Esophagus (tissue), 2 donors: ENCODE measurements at regions not wholly inside any gene's neighbourhood (a gene's known extent, or its start where the extent isn't known, plus 50 kb on each side); places are given as distances from the start of the nearest gene placed in this dataset.

Source experiments
- H3K27ac ChIP-seq, 2 donors: one replicate each; pipeline ENCODE4 v1.5.1; 2013; ENCODE audit warnings: low read depth in 2 of 2, mild to moderate bottlenecking in 2 of 2, inconsistent platforms in 1 of 2, low read length in 1 of 2, moderate library complexity in 1 of 2
- H3K27me3 ChIP-seq, 2 donors: one replicate each; pipeline ENCODE4 v1.6.1; 2013; ENCODE audit warnings: low read length in 2 of 2, control low read depth in 1 of 2, mild to moderate bottlenecking in 1 of 2; ENCODE audit not compliant: insufficient read depth in 2 of 2, control insufficient read depth in 1 of 2
- H3K36me3 ChIP-seq, 2 donors: one replicate each; pipeline ENCODE4 v1.6.1; 2013; ENCODE audit warnings: low read length in 1 of 2; ENCODE audit not compliant: control insufficient read depth in 2 of 2, insufficient read depth in 2 of 2
- H3K4me1 ChIP-seq, 2 donors: one replicate each; pipeline ENCODE4 v1.6.1; 2013; ENCODE audit warnings: low read length in 1 of 2; ENCODE audit not compliant: control insufficient read depth in 2 of 2, insufficient read depth in 2 of 2
- H3K4me3 ChIP-seq, 2 donors: one replicate each; pipeline ENCODE4 v1.5.1; 2013; ENCODE audit warnings: low read length in 2 of 2, mild to moderate bottlenecking in 2 of 2, low read depth in 1 of 2, moderate library complexity in 1 of 2
- H3K9me3 ChIP-seq, 2 donors: one replicate each; pipeline ENCODE4 v1.6.1; 2013; ENCODE audit warnings: mild to moderate bottlenecking in 2 of 2, low read depth in 1 of 2, low read length in 1 of 2, moderate library complexity in 1 of 2; ENCODE audit not compliant: control insufficient read depth in 2 of 2, insufficient read depth in 1 of 2
- WGBS, 2 donors: extraction: QIAGEN DNeasy Blood & Tissue Kit; methylation state at CpG; one replicate each; pipeline ENCODE4 v1.1.7; 2013; 5-methylcytosine and 5-hydroxymethylcytosine counted together
- donor health status: healthy with polysubstance abuse.
- donor health status: Bipolar disorder and iron deficiency.

DNA sequence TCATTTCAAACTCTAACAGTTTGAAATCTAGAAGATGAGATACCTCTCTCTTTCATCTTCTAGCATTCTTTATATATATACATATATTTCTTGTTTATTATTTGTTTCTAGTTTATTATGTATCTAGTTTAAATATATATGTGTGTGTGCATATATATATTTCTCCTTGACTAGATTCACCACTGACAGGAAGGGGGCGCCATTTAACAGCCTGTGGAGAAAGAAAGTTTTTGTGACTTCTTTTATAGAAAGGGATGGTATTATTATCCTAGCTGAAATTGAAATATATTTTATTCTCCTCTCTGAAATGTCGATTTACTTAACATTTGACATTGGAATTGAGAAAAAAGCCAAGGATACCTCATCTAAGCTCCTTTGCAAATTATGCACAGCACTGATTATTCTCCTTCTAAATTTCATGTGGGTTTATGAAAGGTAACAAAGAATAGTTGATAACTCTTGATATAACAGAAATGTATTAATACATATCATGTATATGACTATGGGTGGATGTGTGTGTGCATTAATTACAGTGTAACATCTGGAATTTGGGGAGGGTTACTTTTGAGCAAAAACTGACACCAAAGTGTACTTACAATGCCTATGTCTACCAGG is 160.7 kb upstream of the NT5C1B start:
- 0 to 1% methylated on average over 2 of the region's 2 CpGs for WGBS, 2 donors

DNA sequence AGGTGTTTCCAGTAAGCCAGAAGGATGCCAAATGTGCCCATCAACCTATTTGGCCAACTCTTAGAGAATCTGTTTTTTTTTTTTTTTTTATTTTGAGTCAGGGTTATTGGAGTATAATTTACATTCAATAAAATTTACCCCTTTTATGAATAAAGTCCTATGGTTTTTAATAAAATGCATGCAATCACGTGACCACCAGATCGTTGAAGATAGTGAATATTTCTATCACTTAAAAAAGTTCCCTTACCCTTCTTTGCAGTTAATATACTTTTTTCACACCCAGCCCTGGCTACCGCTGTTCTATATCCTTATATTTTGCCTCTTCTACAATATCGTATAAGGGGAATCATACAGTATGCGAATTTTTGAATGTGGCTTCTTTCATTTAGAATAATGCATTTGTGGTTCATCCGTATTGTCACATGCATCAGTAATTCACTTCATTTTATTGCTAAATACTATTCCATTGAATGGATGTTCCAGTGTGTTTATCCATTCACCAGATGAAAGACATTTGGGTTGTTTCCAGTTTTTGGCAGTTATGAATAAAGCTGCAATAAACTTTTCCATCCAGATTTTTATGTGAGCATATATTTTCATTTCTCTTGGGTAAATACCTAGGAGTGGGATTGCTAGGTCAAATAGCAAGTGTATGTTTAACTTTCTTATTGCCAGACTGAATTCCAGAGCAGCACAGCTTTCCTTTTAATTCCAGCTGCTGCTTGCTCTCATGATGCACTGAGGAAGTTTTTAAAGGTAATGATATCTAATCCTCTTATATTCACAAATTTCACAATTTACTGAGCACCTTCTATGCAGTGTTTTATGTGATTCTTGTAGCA is 156.3 kb upstream of the NT5C1B start:
- no peaks in the 10 kb centered on the region for H3K36me3 ChIP-seq
- 90 to 94% methylated on average over 6 of the region's 6 CpGs for WGBS, 2 donors
- H3K27ac ChIP-seq = no peak overlapping the region
- no peaks in the 10 kb centered on the region for H3K4me1 ChIP-seq
- H3K27me3 ChIP-seq = no peaks in the 10 kb centered on the region
- H3K9me3 ChIP-seq = no peaks in the 10 kb centered on the region
- H3K4me3 ChIP-seq = no peak overlapping the region

More for the DNA sequence above, 160.7 kb upstream of the NT5C1B start:
- Histone ChIP-seq H3K4me3 (no peak overlapping the region), H3K27ac (no peak overlapping the region), H3K36me3 (no peaks in the 10 kb centered on the region), H3K4me1 (no peaks in the 10 kb centered on the region), H3K9me3 (no peaks in the 10 kb centered on the region), H3K27me3 (no peaks in the 10 kb centered on the region)

DNA sequence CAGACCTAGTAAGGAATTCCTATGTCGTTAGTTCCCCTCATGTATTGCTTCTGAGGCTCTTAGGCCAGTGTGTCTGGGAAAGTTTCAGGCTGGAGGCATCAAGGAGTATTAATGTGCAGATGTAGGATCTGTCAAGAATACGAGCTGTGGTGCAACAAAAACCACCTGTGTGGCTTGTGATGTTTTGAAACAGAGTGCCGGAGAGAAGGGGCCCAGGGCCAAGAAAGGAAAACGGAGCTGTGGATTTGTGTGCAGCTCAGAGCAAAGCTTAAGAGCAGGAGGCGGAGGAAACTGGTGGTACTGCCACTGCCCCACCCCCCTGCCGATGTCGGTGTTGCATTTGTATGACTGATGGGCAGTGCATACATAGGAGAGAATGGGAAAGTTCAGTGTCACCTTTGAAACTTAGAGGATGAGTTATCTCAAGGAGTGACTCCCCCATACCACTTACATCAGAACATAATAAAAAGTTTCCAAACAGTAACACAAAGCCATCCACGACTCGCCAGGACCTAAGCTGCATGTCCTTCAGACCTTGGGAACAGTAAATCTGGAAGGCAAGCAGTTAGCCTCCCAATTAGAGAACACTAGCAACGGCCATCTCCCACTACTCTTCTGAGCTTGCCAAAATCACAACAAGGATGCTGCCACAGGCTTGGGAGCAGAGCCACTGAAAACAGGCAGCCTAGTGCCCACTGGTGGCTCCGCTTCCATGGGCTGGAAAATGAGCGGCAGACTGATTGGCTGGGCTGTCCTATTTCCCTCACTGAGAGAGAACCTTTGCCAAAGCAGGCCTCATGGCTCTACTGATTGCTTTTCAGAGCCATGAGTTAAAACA is 152.7 kb upstream of the NT5C1B start:
- no peaks in the 10 kb centered on the region for H3K36me3 ChIP-seq
- no peak overlapping the region for H3K4me3 ChIP-seq
- H3K4me1 ChIP-seq = no peaks in the 10 kb centered on the region
- peak overlapping the region in 1 of 2 donors; percentile 29 for H3K27ac ChIP-seq
- 70 to 77% methylated on average over 12 of the region's 12 CpGs for WGBS, 2 donors
- no peaks in the 10 kb centered on the region for H3K27me3 ChIP-seq
- no peaks in the 10 kb centered on the region for H3K9me3 ChIP-seq

DNA sequence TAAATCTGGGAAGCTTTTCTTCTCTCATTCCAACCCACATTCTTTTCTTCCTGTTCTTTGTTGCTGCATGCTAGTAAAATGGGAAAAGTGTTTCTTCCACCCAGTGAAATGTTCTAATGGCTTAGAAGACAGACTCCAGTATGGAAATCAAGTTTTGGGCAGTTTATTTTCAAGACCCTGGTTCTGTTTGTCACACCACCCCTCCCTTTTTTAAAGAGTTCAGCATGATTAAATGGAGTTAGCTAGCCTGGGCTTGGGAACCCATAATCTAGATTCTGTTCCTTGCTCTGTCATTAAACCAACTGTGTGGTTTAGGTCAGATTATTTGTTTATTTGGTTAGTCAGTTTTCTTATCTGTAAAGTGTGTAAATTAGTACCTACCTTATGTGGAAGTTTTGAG is 151.8 kb upstream of the NT5C1B start:
- no peaks in the 10 kb centered on the region for H3K4me1 ChIP-seq
- no peak overlapping the region for H3K4me3 ChIP-seq
- H3K27me3 ChIP-seq = no peaks in the 10 kb centered on the region
- H3K36me3 ChIP-seq = no peaks in the 10 kb centered on the region
- H3K27ac ChIP-seq = no peak overlapping the region
- no peaks in the 10 kb centered on the region for H3K9me3 ChIP-seq

DNA sequence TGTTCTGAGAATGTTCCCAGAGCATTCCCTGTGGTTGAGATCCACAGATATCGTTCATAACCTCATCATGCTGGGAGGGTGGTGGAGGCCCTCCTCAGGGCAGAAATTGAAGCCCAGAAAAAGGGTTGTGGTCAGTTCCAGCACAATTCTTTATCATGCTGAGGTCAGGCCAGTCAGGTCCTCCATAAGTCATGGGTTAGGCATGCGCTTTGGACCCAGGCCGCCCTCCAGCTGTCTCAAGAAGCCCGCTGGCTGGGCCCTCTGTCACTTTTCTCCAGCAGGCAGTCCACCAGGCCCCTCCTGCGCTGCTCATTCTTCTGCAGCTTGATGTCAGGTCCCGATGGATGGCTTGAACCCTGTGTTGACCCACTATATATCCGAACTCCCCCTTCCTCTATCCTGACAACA is 151.1 kb upstream of the NT5C1B start:
- H3K27ac ChIP-seq = no peak overlapping the region
- no peaks in the 10 kb centered on the region for H3K27me3 ChIP-seq
- no peaks in the 10 kb centered on the region for H3K36me3 ChIP-seq
- H3K4me1 ChIP-seq = no peaks in the 10 kb centered on the region
- no peaks in the 10 kb centered on the region for H3K9me3 ChIP-seq
- 89% methylated on average over 7 of the region's 7 CpGs for whole genome bisulfite sequencing, 2 donors
- H3K4me3 ChIP-seq = no peak overlapping the region

DNA sequence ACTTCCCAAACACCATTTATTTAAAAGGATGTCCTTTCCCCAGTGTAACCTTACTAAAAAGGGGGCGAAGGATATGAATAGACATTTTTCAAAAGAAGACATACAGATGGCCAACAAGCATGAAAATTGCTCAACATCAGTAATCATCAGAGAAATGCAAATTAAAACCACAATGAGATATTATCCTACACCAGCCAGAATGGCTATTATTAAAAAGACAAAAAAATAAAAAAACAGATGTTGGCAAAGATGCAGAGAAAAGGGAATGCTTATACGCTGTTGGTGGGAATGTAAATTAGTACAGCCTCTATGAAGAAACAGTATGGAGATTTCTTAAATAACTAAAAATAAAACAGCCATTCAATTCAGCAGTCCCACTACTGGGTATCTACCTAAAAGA is 142.3 kb upstream of the NT5C1B start:
- H3K27me3 ChIP-seq = no peaks in the 10 kb centered on the region
- H3K27ac ChIP-seq = no peak overlapping the region
- no peaks in the 10 kb centered on the region for H3K36me3 ChIP-seq
- no peaks in the 10 kb centered on the region for H3K9me3 ChIP-seq
- WGBS, 2 donors = 92 to 94% methylated on average over 2 of the region's 2 CpGs
- H3K4me3 ChIP-seq = no peak overlapping the region
- H3K4me1 ChIP-seq = no peaks in the 10 kb centered on the region

DNA sequence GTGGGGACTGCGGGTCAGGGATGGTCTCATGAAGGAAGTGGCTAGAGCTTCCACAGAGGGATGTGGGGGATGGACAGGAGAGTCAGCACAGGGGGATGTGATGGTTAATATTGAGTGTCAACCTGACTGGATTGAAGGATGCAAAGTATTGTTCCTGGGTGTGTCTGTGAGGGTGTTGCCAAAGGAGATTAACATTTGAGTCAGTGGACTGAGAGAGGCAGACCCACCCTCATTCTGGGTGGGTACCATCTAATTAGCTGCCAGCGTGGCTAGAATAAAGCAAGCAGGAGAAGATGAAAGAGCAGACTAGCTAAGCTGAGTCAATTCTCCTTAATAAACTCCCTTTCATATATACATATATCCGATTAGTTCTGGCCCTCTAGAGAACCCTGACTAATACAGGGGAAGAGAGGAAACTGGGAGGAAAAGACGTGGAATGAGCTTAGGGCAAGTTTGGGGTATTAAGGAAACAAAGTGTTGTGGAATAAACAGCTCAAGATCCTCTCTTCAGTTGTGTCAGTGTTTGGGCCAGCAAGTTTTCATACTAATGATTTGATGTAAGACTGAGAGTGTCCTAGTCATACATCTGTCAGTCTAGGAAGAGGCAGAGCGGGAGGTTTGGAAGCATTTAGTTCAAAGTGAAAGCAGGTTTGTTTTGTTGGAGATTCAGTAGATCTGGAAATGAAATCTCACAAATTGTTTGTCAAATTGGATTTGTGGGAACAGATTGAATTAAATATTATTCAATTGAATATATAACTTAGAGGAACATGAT is 135.2 kb upstream of the NT5C1B start:
- Histone ChIP-seq H3K27ac (no peak overlapping the region), H3K36me3 (no peaks in the 10 kb centered on the region), H3K9me3 (no peaks in the 10 kb centered on the region), H3K4me3 (no peak overlapping the region), H3K4me1 (no peaks in the 10 kb centered on the region), H3K27me3 (no peaks in the 10 kb centered on the region)
- 80 to 85% methylated on average over 5 of the region's 5 CpGs for WGBS, 2 donors

DNA sequence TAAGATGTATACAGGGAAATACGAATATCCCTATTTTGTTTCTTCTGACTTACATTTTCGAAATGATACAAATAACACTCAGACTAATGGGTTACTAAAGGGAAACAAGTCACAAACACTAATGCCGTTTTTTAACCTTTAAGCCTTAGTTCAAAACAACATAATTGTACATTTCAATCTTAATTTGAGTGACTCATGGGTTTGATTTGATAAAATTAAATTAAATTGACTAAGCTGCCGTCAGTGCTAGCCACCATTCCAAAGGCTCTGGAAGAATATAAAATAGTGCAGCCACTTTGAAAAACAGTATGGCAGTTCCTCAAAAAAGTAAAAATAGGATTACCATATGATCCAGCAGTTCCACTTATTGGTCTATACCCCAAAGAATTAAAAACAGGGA is 133.8 kb upstream of the NT5C1B start:
- H3K27me3 ChIP-seq = no peaks in the 10 kb centered on the region
- 86 to 88% methylated on average over 4 of the region's 4 CpGs for WGBS, 2 donors
- H3K36me3 ChIP-seq = no peaks in the 10 kb centered on the region
- H3K27ac ChIP-seq = no peak overlapping the region
- no peak overlapping the region for H3K4me3 ChIP-seq
- H3K4me1 ChIP-seq = no peaks in the 10 kb centered on the region
- no peaks in the 10 kb centered on the region for H3K9me3 ChIP-seq

DNA sequence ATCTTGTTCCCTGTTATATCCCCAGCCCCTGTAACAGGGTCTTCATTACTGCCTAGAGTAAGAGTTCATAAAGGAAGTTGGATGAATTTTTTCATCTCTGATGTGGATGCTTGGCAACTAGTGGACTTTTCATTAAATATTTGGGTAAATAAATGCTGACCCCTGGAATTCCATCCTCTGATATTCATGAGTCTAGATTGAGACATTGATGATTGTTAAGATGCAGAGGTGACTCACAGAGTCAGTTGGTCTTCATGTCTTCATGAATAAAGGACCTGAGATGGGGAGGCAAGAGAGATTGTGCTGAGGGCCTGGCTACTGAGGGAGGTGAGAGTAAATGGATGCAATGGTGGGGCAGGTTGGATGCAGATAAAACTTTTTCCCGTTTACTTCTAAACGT is 132.7 kb upstream of the NT5C1B start:
- 81 to 93% methylated on average over 2 of the region's 2 CpGs for WGBS, 2 donors
- no peak overlapping the region for H3K27ac ChIP-seq
- H3K9me3 ChIP-seq = no peaks in the 10 kb centered on the region
- H3K27me3 ChIP-seq = no peaks in the 10 kb centered on the region
- H3K36me3 ChIP-seq = no peaks in the 10 kb centered on the region
- no peak overlapping the region for H3K4me3 ChIP-seq
- H3K4me1 ChIP-seq = no peaks in the 10 kb centered on the region
